Neural progenitor cell (in vitro differentiated cells): ENCODE measurements at regions not wholly inside any gene's neighbourhood (a gene's known extent, or its start where the extent isn't known, plus 50 kb on each side); places are given as distances from the start of the nearest gene placed in this dataset.

ENCODE experiments used
- EZH2 ChIP-seq: fragments of 200-600 bp; sonication (generic); IDR thresholded peaks from 2 replicates; pipeline ENCODE4 v1.6.1; 2017; ENCODE audit warnings: antibody characterized with exemption, mild to moderate bottlenecking, moderate library complexity
- EZH2phosphoT487 ChIP-seq: fragments of 200-600 bp; sonication (generic); IDR thresholded peaks from 2 replicates; pipeline ENCODE4 v1.6.1; 2017; ENCODE audit warnings: antibody characterized with exemption
- TF ChIP-seq, protein P1 (sequence below): fragments of 200-600 bp; sonication (generic); IDR thresholded peaks from 2 replicates; pipeline ENCODE4 v1.5.1; 2017; ENCODE audit warnings: antibody characterized with exemption, mild to moderate bottlenecking

GRCh38 chr6:14359438-14359837 lies 241.9 kb downstream of the CD83 start:
- TF ChIP-seq EZH2 (no peak), EZH2phosphoT487 (no peak)
- TF ChIP-seq, protein P1, sequence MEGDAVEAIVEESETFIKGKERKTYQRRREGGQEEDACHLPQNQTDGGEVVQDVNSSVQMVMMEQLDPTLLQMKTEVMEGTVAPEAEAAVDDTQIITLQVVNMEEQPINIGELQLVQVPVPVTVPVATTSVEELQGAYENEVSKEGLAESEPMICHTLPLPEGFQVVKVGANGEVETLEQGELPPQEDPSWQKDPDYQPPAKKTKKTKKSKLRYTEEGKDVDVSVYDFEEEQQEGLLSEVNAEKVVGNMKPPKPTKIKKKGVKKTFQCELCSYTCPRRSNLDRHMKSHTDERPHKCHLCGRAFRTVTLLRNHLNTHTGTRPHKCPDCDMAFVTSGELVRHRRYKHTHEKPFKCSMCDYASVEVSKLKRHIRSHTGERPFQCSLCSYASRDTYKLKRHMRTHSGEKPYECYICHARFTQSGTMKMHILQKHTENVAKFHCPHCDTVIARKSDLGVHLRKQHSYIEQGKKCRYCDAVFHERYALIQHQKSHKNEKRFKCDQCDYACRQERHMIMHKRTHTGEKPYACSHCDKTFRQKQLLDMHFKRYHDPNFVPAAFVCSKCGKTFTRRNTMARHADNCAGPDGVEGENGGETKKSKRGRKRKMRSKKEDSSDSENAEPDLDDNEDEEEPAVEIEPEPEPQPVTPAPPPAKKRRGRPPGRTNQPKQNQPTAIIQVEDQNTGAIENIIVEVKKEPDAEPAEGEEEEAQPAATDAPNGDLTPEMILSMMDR: no peak
